RWPE2 (cell line): ENCODE measurements at regions not wholly inside any gene's neighbourhood (a gene's known extent, or its start where the extent isn't known, plus 50 kb on each side); places are given as distances from the start of the nearest gene placed in this dataset.

Experiments
- ATAC-seq: fragments of 200-7000 bp; cut with Tn5 transposase; 3 replicates; pipeline ENCODE4 v1.9.1; 2021; ENCODE audit warnings: low read depth
- DNase-seq: peaks from one replicate; pipeline ENCODE4 v3.0.0-alpha.2; 2020; ENCODE audit warnings: low spot score
- H3K27ac ChIP-seq: fragments of 450-650 bp; 2 replicates; pipeline ENCODE4 v1.5.1; 2017; ENCODE audit warnings: mild to moderate bottlenecking; ENCODE audit not compliant: poor library complexity, severe bottlenecking
- H3K27me3 ChIP-seq: fragments of 250-450 bp; sonication (Bioruptor Pico); 2 replicates; pipeline ENCODE4 v1.5.1; 2021; ENCODE audit warnings: mild to moderate bottlenecking, moderate library complexity; ENCODE audit not compliant: insufficient read depth, poor library complexity, severe bottlenecking
- H3K36me3 ChIP-seq: fragments of 250-450 bp; sonication (Bioruptor Pico); 2 replicates; pipeline ENCODE4 v1.5.1; 2020; ENCODE audit warnings: low read depth, mild to moderate bottlenecking, moderate library complexity
- H3K4me1 ChIP-seq: fragments of 250-450 bp; sonication (Bioruptor Pico); 2 replicates; pipeline ENCODE4 v1.5.1; 2021; ENCODE audit warnings: mild to moderate bottlenecking, moderate library complexity; ENCODE audit not compliant: insufficient read depth, poor library complexity, severe bottlenecking
- H3K4me3 ChIP-seq: fragments of 250-450 bp; sonication (Bioruptor Pico); 2 replicates; pipeline ENCODE4 v1.5.1; 2021; ENCODE audit warnings: mild to moderate bottlenecking, moderate library complexity; ENCODE audit not compliant: severe bottlenecking
- H3K9me3 ChIP-seq: fragments of 250-450 bp; sonication (Bioruptor Pico); 2 replicates; pipeline ENCODE4 v1.5.1; 2021; ENCODE audit warnings: mild to moderate bottlenecking, moderate library complexity; ENCODE audit not compliant: severe bottlenecking
- TF ChIP-seq, protein P1 (sequence below): fragments of 450-650 bp; IDR thresholded peaks from one replicate; pipeline ENCODE4 v1.5.1; 2017; ENCODE audit warnings: mild to moderate bottlenecking, moderate library complexity; ENCODE audit not compliant: poor library complexity, severe bottlenecking

DNA sequence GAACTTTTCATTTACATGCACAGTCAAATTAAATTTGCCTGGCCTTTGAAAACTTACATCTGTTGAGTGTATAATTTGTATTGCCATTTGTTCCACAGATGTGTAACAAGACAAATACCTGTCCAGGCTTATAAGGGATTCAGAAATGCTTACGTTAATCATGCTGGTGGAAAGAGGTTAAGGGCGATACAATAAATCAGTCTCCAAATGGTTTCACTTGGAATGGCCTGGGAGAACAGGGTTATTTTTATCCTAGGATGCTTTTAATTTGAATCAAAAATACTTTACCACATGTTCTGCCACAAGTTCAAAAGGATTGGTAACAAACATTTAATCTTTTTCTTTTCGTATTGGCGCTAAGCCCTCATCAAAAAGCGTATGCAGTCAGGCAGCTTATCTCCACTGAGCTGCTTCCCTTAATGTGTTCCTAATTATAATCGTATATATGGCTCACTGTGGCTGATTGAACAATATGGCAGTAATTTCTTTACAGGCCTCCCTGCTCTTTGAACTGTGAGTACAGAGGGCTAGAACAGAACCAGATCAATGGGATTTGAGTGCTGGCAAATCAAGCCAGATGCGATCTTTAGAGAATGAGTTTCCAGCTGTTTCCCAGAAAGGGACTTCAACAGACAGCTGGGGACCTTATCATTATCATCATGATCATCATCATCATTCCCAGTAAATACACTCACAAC lies 425.7 kb downstream of the SPRY2 start:
- ATAC-seq (no peak), DNase-seq (no peak)
- no peak overlapping the region for H3K4me3 ChIP-seq

DNA sequence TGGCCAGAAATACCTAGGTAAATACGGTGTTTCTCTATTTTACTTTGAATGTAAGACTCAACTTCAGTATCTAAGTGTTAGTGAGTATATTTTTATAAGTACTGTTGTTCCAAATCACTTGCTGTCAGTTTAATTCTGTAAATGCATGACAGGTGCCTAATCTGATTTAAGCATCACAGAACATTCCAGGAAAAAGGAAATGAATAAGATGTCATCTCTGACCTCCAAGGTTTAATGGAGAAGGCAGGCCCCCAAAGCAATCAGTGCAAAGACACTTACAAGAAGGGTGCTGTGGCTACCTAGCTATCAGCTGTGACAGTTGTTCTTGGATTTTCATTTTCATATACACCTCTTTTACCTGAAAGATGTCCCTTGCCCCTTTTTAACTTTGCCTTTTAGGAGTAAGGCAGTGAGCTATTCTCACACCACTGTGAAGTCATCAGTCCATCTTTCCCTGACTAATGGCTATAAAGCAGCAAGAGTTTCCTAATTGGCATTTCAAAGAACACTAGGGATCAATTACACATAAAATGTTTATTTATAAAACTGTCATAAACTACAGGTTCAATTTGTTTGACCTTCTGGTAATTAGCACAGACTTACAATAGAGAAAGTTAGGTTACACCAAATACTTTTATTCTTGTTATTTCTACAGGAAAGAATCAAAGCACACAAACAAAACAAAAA lies 427.6 kb downstream of the SPRY2 start:
- TF ChIP-seq, protein P1, sequence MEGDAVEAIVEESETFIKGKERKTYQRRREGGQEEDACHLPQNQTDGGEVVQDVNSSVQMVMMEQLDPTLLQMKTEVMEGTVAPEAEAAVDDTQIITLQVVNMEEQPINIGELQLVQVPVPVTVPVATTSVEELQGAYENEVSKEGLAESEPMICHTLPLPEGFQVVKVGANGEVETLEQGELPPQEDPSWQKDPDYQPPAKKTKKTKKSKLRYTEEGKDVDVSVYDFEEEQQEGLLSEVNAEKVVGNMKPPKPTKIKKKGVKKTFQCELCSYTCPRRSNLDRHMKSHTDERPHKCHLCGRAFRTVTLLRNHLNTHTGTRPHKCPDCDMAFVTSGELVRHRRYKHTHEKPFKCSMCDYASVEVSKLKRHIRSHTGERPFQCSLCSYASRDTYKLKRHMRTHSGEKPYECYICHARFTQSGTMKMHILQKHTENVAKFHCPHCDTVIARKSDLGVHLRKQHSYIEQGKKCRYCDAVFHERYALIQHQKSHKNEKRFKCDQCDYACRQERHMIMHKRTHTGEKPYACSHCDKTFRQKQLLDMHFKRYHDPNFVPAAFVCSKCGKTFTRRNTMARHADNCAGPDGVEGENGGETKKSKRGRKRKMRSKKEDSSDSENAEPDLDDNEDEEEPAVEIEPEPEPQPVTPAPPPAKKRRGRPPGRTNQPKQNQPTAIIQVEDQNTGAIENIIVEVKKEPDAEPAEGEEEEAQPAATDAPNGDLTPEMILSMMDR = no peak
- no peak for ATAC-seq
- H3K27ac ChIP-seq = no peak overlapping the region
- H3K36me3 ChIP-seq = no peaks in the 10 kb centered on the region
- no peaks in the 10 kb centered on the region for H3K9me3 ChIP-seq
- no peaks in the 10 kb centered on the region for H3K27me3 ChIP-seq
- no peak overlapping the region for H3K4me3 ChIP-seq
- DNase-seq = no peak
- no peaks in the 10 kb centered on the region for H3K4me1 ChIP-seq

More for the DNA sequence above, 425.7 kb downstream of the SPRY2 start:
- Histone ChIP-seq H3K4me1 (no peaks in the 10 kb centered on the region), H3K36me3 (no peaks in the 10 kb centered on the region), H3K9me3 (no peaks in the 10 kb centered on the region), H3K27ac (no peak overlapping the region), H3K27me3 (no peaks in the 10 kb centered on the region)
- TF ChIP-seq, protein P1 = no peak

DNA sequence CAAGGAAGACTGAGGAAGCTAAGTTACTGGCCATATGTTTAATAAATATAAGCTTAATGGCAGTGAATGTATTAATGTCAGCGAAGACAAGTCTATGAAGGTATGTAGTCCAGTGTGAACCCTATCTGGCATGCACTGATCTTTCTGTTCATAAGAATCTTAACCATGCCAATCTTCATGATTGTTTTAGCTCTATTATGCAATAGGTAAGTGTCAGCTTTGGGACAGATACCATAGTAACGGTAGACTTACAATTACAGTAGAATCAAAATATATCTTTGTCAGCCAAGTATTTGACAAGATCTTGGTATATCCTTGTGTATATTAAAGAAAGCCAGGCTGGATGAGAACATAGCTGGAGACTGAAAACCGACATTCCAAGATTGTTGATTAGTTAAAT lies 428.5 kb downstream of the SPRY2 start:
- TF ChIP-seq, protein P1 = no peak
- Histone ChIP-seq H3K4me1 (no peaks in the 10 kb centered on the region), H3K4me3 (no peak overlapping the region), H3K27ac (no peak overlapping the region), H3K36me3 (no peaks in the 10 kb centered on the region), H3K27me3 (no peaks in the 10 kb centered on the region), H3K9me3 (no peaks in the 10 kb centered on the region)
- ATAC-seq (no peak), DNase-seq (no peak)

DNA sequence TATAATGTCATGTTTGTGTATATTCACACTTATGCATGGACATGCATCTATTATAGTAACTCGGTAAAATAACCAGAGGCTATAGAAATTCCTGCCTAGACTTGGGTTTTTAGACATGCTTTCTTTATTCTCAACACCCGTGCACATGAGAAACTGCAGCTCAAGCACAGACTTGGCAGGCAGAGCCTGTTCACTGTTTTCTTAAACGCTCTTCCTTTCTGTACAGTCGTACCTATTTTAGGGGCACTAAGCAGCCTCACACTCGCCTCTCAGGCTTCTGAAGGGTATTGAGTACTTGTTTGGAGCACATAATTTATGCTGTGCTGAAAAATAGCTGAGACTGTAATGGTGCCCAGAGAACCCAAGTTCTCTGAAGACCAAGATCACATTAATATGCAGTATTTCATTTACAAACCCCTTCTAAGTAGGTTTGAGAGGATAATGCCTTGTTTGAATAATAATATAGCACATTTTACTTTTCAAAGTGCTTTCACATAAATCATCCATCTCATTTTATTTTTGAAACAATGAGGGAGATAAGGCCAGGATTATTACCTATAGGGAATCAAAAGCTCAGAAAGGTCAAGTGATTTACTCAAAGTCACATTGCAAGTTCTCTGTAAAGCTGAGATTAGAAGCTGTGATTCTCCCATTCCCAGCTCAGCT lies 429.9 kb downstream of the SPRY2 start:
- Histone ChIP-seq H3K36me3 (no peaks in the 10 kb centered on the region), H3K27me3 (no peaks in the 10 kb centered on the region), H3K27ac (no peak overlapping the region), H3K9me3 (no peaks in the 10 kb centered on the region), H3K4me3 (no peak overlapping the region), H3K4me1 (no peaks in the 10 kb centered on the region)
- TF ChIP-seq, protein P1 = no peak
- DNase-seq (no peak), ATAC-seq (no peak)
